DND-41 (cell line): ENCODE measurements at regions not wholly inside any gene's neighbourhood (a gene's known extent, or its start where the extent isn't known, plus 50 kb on each side); places are given as distances from the start of the nearest gene placed in this dataset.

ENCODE experiments used
- EZH2 ChIP-seq: IDR thresholded peaks from 3 replicates; pipeline ENCODE4 v1.6.1; 2012; ENCODE audit warnings: borderline replicate concordance, low read depth, mild to moderate bottlenecking, moderate library complexity, low read length, inconsistent platforms; ENCODE audit not compliant: severe bottlenecking
- TF ChIP-seq, protein P1 (sequence below): IDR thresholded peaks from 2 replicates; pipeline ENCODE4 v1.5.1; 2012; ENCODE audit warnings: borderline replicate concordance, low read length, moderate library complexity, mild to moderate bottlenecking; ENCODE audit not compliant: poor library complexity, severe bottlenecking; ENCODE audit errors: extremely low read depth

DNA sequence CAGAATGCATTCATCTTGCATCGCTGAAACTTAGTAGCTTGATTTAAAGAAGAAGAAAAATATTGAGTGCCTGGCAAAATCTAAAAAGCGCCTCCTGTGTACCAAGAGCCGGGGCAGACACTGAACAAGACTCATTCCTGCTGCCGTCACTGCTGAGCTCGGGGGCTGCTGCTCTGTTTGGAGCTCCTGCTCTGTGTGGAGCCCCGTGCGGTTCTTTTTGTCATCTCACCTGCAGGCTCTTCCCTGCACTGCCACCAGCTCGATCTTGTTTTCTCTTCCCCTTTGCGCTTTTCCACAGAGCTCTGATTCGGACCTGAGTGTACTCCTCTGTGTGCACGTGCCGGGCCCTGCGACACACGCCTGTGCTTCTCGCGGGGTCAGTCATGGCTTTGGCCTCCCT is 462.1 kb upstream of the DPP6 start:
- TF ChIP-seq, protein P1, sequence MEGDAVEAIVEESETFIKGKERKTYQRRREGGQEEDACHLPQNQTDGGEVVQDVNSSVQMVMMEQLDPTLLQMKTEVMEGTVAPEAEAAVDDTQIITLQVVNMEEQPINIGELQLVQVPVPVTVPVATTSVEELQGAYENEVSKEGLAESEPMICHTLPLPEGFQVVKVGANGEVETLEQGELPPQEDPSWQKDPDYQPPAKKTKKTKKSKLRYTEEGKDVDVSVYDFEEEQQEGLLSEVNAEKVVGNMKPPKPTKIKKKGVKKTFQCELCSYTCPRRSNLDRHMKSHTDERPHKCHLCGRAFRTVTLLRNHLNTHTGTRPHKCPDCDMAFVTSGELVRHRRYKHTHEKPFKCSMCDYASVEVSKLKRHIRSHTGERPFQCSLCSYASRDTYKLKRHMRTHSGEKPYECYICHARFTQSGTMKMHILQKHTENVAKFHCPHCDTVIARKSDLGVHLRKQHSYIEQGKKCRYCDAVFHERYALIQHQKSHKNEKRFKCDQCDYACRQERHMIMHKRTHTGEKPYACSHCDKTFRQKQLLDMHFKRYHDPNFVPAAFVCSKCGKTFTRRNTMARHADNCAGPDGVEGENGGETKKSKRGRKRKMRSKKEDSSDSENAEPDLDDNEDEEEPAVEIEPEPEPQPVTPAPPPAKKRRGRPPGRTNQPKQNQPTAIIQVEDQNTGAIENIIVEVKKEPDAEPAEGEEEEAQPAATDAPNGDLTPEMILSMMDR: no peak
- TF ChIP-seq EZH2: no peak
